ENCODE measurements at regions not wholly inside any gene's neighbourhood (a gene's known extent, or its start where the extent isn't known, plus 50 kb on each side); places are given as distances from the start of the nearest gene placed in this dataset.

- no peak for TF ChIP-seq POLR2A (IDR thresholded peaks at IDR 0.05)
- Histone ChIP-seq H3K4me1 (replicated peaks) (no peaks in the 10 kb centered on the region), H3K27me3 (replicated peaks; ENCODE audit: insufficient read depth) (no peaks in the 10 kb centered on the region), H3K36me3 (no peaks in the 10 kb centered on the region), H3K9me3 (no peaks in the 10 kb centered on the region), H3K27ac (no peak overlapping the region), H3K4me3 (no peak overlapping the region)
- intact Hi-C loops (cut with DNase I): no loop called here
- 42% methylated on average over 2 of the region's 2 CpGs for WGBS
- no peak for DNase-seq (ENCODE audit: low spot score)
Observed at GRCh38 chr1:34290831-34291230, 114.1 kb downstream of the C1orf94 start.

DNA sequence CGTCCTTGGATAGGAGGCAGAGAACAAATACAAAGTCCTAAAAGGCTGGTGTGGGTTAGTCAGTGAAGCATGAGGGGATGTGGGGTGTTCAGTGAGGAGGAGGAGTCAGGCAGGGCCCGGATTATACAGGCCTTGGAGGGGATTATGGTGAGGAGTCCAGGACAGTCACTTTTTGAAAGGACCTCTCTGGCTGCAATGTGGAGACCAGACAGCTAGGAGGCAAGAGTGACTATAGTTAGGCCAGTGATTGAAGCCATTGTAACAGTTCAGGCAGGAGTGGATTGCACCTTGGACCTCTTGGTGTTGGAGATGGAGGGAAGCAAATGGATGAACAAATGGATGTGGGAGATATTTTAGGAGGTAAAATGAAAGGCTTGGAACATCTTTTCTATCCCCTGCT is 115.8 kb downstream of the C1orf94 start:
- intact Hi-C loops (cut with DNase I): no loop called here
- no peak for TF ChIP-seq POLR2A (IDR thresholded peaks at IDR 0.05)
- TF ChIP-seq, protein P1, sequence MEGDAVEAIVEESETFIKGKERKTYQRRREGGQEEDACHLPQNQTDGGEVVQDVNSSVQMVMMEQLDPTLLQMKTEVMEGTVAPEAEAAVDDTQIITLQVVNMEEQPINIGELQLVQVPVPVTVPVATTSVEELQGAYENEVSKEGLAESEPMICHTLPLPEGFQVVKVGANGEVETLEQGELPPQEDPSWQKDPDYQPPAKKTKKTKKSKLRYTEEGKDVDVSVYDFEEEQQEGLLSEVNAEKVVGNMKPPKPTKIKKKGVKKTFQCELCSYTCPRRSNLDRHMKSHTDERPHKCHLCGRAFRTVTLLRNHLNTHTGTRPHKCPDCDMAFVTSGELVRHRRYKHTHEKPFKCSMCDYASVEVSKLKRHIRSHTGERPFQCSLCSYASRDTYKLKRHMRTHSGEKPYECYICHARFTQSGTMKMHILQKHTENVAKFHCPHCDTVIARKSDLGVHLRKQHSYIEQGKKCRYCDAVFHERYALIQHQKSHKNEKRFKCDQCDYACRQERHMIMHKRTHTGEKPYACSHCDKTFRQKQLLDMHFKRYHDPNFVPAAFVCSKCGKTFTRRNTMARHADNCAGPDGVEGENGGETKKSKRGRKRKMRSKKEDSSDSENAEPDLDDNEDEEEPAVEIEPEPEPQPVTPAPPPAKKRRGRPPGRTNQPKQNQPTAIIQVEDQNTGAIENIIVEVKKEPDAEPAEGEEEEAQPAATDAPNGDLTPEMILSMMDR (IDR thresholded peaks at IDR 0.05): no peak
- TF ChIP-seq POLR2AphosphoS5 (IDR thresholded peaks at IDR 0.05): no peak
- no peak for DNase-seq (ENCODE audit: low spot score)
- H3K4me3 ChIP-seq: no peak overlapping the region
- H3K36me3 ChIP-seq: no peaks in the 10 kb centered on the region
- no peaks in the 10 kb centered on the region for H3K9me3 ChIP-seq
- no peaks in the 10 kb centered on the region for H3K4me1 ChIP-seq (replicated peaks)
- WGBS: 71% methylated on average over 2 of the region's 2 CpGs
- H3K27ac ChIP-seq: no peak overlapping the region
- peaks cover 2% of the 10 kb centered on the region for H3K27me3 ChIP-seq (replicated peaks; ENCODE audit: insufficient read depth)

DNA sequence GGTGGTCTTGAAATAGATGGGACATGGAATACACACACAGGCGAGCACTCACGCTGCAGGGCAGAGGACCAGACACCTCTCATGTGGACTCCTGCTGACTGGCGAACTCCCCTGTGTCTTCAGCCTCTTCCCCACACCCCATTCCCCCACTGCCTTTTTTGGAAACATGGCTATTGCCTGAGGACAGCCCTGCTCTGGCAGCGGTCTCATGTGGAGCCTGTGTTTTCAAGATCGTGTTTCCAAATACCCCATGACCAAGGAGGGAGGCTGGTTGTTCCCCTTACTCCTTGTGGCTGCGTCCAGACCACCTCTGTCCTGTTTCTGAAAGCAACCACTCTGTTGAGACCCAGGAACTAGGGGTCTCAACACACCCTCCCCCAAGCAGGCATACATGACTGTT is 119.4 kb downstream of the C1orf94 start:
- no peaks in the 10 kb centered on the region for H3K36me3 ChIP-seq
- WGBS: 68% methylated on average over 6 of the region's 6 CpGs
- peaks cover 2% of the 10 kb centered on the region for H3K27me3 ChIP-seq (replicated peaks; ENCODE audit: insufficient read depth)
- no peaks in the 10 kb centered on the region for H3K9me3 ChIP-seq
- intact Hi-C loops (cut with DNase I): no loop called here
- H3K27ac ChIP-seq: no peak overlapping the region
- H3K4me1 ChIP-seq (replicated peaks): no peaks in the 10 kb centered on the region
- H3K4me3 ChIP-seq: no peak overlapping the region
- TF ChIP-seq POLR2AphosphoS5 (IDR thresholded peaks at IDR 0.05): no peak
- no peak for DNase-seq (ENCODE audit: low spot score)

- no peaks in the 10 kb centered on the region for H3K4me1 ChIP-seq (replicated peaks)
- H3K9me3 ChIP-seq: no peaks in the 10 kb centered on the region
- no peaks in the 10 kb centered on the region for H3K36me3 ChIP-seq
- TF ChIP-seq, protein P1 (IDR thresholded peaks at IDR 0.05): no peak
- no peak for TF ChIP-seq POLR2A (IDR thresholded peaks at IDR 0.05)
- WGBS: 97% methylated on average over 1 of the region's 1 CpG
- no peak overlapping the region for H3K27ac ChIP-seq
- H3K27me3 ChIP-seq (replicated peaks; ENCODE audit: insufficient read depth): no peaks in the 10 kb centered on the region
- DNase-seq (ENCODE audit: low spot score): no peak
- no peak overlapping the region for H3K4me3 ChIP-seq
- intact Hi-C loops (cut with DNase I): no loop called here
Observed at GRCh38 chr1:34302798-34303197, 126.1 kb downstream of the C1orf94 start.

DNA sequence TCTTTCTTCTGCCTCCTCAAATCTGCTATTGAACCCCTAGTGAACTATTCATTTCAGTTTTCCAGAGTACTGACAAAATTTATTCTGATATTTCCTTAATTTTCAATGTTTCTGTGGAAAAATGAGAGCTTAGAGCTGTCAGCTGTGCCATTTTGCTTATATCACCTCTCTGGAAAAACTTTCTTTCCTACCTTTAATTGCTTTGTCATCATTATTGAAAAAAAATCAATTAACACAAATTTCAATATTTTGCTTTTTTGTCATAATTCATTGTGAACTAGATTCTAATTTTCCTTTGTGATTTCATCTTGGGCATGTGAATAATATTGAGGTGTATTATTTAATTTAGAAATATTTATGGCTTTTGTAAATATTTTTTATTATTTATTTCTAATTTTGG is 126.5 kb downstream of the C1orf94 start:
- Histone ChIP-seq H3K27me3 (replicated peaks; ENCODE audit: insufficient read depth) (no peaks in the 10 kb centered on the region), H3K9me3 (no peaks in the 10 kb centered on the region), H3K27ac (no peak overlapping the region), H3K4me1 (replicated peaks) (no peaks in the 10 kb centered on the region), H3K4me3 (no peak overlapping the region), H3K36me3 (no peaks in the 10 kb centered on the region)
- intact Hi-C loops (cut with DNase I): no loop called here
- TF ChIP-seq POLR2A (IDR thresholded peaks at IDR 0.05): no peak
- no peak for TF ChIP-seq POLR2AphosphoS5 (IDR thresholded peaks at IDR 0.05)
- TF ChIP-seq, protein P1 (IDR thresholded peaks at IDR 0.05): no peak
- no peak for DNase-seq (ENCODE audit: low spot score)

DNA sequence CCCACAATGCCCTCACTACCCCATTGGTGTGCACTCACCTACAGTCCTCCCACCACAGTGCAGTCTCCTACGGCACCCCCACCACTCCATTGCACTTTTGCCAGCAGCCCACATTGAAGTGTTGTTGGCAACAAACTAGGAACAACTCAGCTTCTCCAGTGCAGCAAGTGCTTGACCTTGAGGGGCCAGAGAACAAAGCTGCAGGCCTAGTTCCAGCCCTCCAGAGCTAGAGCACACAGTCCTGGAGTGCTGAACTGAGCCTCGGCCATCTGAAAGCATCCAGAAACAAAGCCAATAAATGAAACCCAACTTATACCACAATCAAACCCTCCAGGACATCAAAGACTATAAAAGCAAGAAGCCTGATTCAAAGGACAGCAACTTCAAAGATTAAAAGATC is 129.9 kb downstream of the C1orf94 start:
- no peak for TF ChIP-seq POLR2A (IDR thresholded peaks at IDR 0.05)
- TF ChIP-seq, protein P1 (IDR thresholded peaks at IDR 0.05): no peak
- TF ChIP-seq POLR2AphosphoS5 (IDR thresholded peaks at IDR 0.05): no peak
- H3K4me3 ChIP-seq: no peak overlapping the region
- DNase-seq (ENCODE audit: low spot score): no peak
- H3K36me3 ChIP-seq: no peaks in the 10 kb centered on the region
- no peaks in the 10 kb centered on the region for H3K4me1 ChIP-seq (replicated peaks)
- 54% methylated on average over 2 of the region's 2 CpGs for WGBS
- H3K27ac ChIP-seq: no peak overlapping the region
- H3K9me3 ChIP-seq: no peaks in the 10 kb centered on the region
- H3K27me3 ChIP-seq (replicated peaks; ENCODE audit: insufficient read depth): no peaks in the 10 kb centered on the region
- intact Hi-C loops (cut with DNase I): no loop called here

All from prostate gland (tissue), 2 donors.